Subcutaneous abdominal adipose tissue (tissue), 5 donors: ENCODE measurements at regions not wholly inside any gene's neighbourhood (a gene's known extent, or its start where the extent isn't known, plus 50 kb on each side); places are given as distances from the start of the nearest gene placed in this dataset.
A peak's percentile ranks its signal among the peaks of the same experiment; 100 is the strongest.
"Not testable (repeated sequence)": the region's sequence is repeated elsewhere in the genome, so short reads cannot be mapped to it uniquely, and the experiment has no call there.

Experiments
- H3K27ac ChIP-seq: one replicate; pipeline ENCODE4 v1.7.0; 2013; ENCODE audit warnings: low read depth, mild to moderate bottlenecking, inconsistent platforms, low read length, moderate library complexity
- H3K27me3 ChIP-seq, 5 donors: one replicate each; pipeline ENCODE4 v1.7.0; 2013; ENCODE audit warnings: low read length in 5 of 5, inconsistent platforms in 1 of 5; ENCODE audit not compliant: control insufficient read depth in 5 of 5, insufficient read depth in 4 of 5
- H3K36me3 ChIP-seq, 5 donors: one replicate each; pipeline ENCODE4 v1.7.0; 2013; ENCODE audit warnings: low read length in 5 of 5; ENCODE audit not compliant: control insufficient read depth in 5 of 5, insufficient read depth in 5 of 5
- H3K4me1 ChIP-seq, 5 donors: one replicate each; pipeline ENCODE4 v1.7.0; 2013; ENCODE audit warnings: low read length in 5 of 5, mild to moderate bottlenecking in 3 of 5, moderate library complexity in 1 of 5; ENCODE audit not compliant: control insufficient read depth in 5 of 5, insufficient read depth in 5 of 5
- H3K4me3 ChIP-seq, 5 donors: one replicate each; pipeline ENCODE4 v1.7.0; 2013; ENCODE audit warnings: low read length in 5 of 5, low read depth in 1 of 5
- H3K9ac ChIP-seq, 5 donors: one replicate each; pipeline ENCODE4 v1.7.0; 2013; ENCODE audit warnings: low read length in 5 of 5, mild to moderate bottlenecking in 4 of 5, moderate library complexity in 3 of 5
- H3K9me3 ChIP-seq, 5 donors: one replicate each; pipeline ENCODE4 v1.7.0; 2013; ENCODE audit warnings: low read length in 5 of 5; ENCODE audit not compliant: control insufficient read depth in 5 of 5
- donor health status: healthy.
- donor health status: healthy.
- donor health status: healthy.
- donor health status: healthy.
- donor health status: healthy.

GRCh38 chr18:45342653-45343052 lies 272.6 kb upstream of the SLC14A2 start:
- Histone ChIP-seq H3K4me3 (no peak overlapping the region), H3K27ac (no peak overlapping the region), H3K36me3 (no peaks in the 10 kb centered on the region), H3K9ac (no peak overlapping the region), H3K9me3 (no peaks in the 10 kb centered on the region), H3K27me3 (no peaks in the 10 kb centered on the region), H3K4me1 (no peaks in the 10 kb centered on the region)

GRCh38 chr18:45343365-45343764 lies 271.9 kb upstream of the SLC14A2 start:
- H3K9me3 ChIP-seq: no peaks in the 10 kb centered on the region
- no peak overlapping the region for H3K9ac ChIP-seq
- no peaks in the 10 kb centered on the region for H3K36me3 ChIP-seq
- H3K27me3 ChIP-seq: no peaks in the 10 kb centered on the region
- H3K4me1 ChIP-seq: peaks cover 0 to 1% (median 0%) of the 10 kb centered on the region in 5 donors
- H3K4me3 ChIP-seq: no peak overlapping the region
- no peak overlapping the region for H3K27ac ChIP-seq

DNA sequence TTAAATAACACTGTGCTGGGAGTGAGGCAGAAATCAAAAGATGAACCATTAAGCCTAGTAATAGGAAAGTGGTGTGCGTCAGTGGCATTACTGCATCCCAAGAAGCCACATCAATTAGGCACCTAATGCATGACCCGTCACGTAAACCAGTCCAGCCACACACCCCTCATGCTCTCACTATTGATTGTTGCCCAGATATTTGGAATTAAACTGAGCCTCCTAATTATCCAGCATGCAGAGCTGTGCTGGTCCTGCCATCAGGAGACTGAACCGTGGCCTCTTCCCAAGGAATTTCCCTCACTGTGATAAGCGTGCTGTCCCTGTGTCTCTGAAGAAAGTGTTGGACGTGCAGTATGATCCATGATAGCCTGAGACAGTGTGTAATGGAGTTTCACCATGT lies 270.6 kb upstream of the SLC14A2 start:
- H3K36me3 ChIP-seq, H3K4me3 ChIP-seq, H3K9me3 ChIP-seq: not testable (repeated sequence)

GRCh38 chr18:45349019-45349418 lies 266.3 kb upstream of the SLC14A2 start:
- peak overlapping the region in 1 of 5 donors; percentile 5 for H3K4me3 ChIP-seq
- H3K4me1 ChIP-seq: peaks cover 0 to 17% (median 11%) of the 10 kb centered on the region in 5 donors
- no peaks in the 10 kb centered on the region for H3K27me3 ChIP-seq
- H3K36me3 ChIP-seq: no peaks in the 10 kb centered on the region
- no peak overlapping the region for H3K9ac ChIP-seq
- peak overlapping the region; percentile 9 for H3K27ac ChIP-seq
- no peaks in the 10 kb centered on the region for H3K9me3 ChIP-seq

More for the DNA sequence above, 270.6 kb upstream of the SLC14A2 start:
- peaks cover 0 to 14% (median 11%) of the 10 kb centered on the region in 5 donors for H3K4me1 ChIP-seq
- not testable (repeated sequence) for H3K27ac ChIP-seq, H3K9ac ChIP-seq, H3K27me3 ChIP-seq

GRCh38 chr18:45349467-45349866 lies 265.8 kb upstream of the SLC14A2 start:
- H3K9ac ChIP-seq: no peak overlapping the region
- H3K27me3 ChIP-seq: no peaks in the 10 kb centered on the region
- peaks cover 0 to 17% (median 11%) of the 10 kb centered on the region in 5 donors for H3K4me1 ChIP-seq
- H3K27ac ChIP-seq: peak overlapping the region; percentile 9
- H3K36me3 ChIP-seq: no peaks in the 10 kb centered on the region
- H3K9me3 ChIP-seq: no peaks in the 10 kb centered on the region
- peak overlapping the region in 1 of 5 donors; percentile 22 for H3K4me3 ChIP-seq

DNA sequence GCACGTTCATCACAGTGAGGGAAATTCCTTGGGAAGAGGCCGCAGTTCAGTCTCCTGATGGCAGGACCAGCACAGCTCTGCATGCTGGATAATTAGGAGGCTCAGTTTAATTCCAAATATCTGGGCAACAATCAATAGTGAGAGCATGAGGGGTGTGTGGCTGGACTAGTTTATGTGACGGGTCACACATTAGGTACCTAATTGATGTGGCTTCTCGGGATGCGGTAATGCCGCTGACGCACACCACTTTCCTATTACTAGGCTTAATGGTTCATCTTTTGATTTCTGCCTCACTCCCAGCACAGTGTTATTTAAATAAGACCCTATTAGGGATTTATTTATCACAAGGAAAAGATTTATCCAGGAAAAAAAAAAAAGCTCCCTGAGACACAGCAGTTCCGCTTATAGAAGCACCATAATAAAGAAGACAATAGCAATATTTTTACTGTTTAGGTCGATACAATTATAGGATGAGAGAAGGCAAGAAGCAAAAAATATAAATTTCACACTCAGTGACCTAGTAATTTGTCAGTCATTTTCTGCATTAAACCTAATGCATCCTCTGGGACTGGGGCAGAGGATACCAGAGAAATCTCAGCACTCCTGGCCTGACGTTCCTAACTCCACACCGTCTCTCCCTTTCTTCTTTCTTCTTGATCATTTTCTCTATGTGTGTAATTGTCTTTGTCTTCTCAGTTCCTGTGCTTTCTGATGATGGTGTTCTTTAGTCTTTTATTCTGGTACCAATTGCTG lies 264.7 kb upstream of the SLC14A2 start:
- no peaks in the 10 kb centered on the region for H3K9me3 ChIP-seq
- H3K27me3 ChIP-seq: no peaks in the 10 kb centered on the region
- H3K36me3 ChIP-seq: no peaks in the 10 kb centered on the region
- H3K4me1 ChIP-seq: peaks cover 0 to 19% (median 12%) of the 10 kb centered on the region in 5 donors
- no peak overlapping the region for H3K9ac ChIP-seq
- no peak overlapping the region for H3K27ac ChIP-seq
- H3K4me3 ChIP-seq: no peak overlapping the region

DNA sequence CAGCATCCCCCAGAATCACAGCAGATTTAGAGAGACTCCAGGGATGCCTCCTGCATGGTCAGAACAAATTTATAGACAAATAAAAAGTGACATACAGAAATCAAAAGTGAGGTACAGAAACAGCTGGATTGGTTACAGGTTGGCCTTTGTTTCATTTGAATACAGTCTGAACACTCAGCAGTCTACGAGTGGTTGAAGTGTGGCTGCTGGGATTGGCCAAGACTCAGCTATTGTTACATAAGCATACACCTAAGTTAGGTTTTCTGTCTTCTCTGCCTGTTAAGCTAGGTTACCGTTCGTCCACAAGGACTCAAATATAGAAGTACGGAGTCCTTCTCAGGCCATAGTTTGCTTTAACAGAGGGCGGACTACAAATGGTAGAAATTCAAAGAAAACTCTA lies 262.4 kb upstream of the SLC14A2 start:
- no peaks in the 10 kb centered on the region for H3K9me3 ChIP-seq
- no peak overlapping the region for H3K9ac ChIP-seq
- no peaks in the 10 kb centered on the region for H3K27me3 ChIP-seq
- H3K36me3 ChIP-seq: no peaks in the 10 kb centered on the region
- H3K4me3 ChIP-seq: no peak overlapping the region
- no peak overlapping the region for H3K27ac ChIP-seq
- peaks cover 0 to 27% (median 17%) of the 10 kb centered on the region in 5 donors for H3K4me1 ChIP-seq

GRCh38 chr18:45353530-45353929 lies 261.7 kb upstream of the SLC14A2 start:
- peaks cover 0 to 31% (median 17%) of the 10 kb centered on the region in 5 donors for H3K4me1 ChIP-seq
- H3K9me3 ChIP-seq: no peaks in the 10 kb centered on the region
- H3K27ac ChIP-seq: no peak overlapping the region
- H3K27me3 ChIP-seq: no peaks in the 10 kb centered on the region
- no peaks in the 10 kb centered on the region for H3K36me3 ChIP-seq
- no peak overlapping the region for H3K9ac ChIP-seq
- H3K4me3 ChIP-seq: no peak overlapping the region

GRCh38 chr18:45355944-45356520 lies 259.2 kb upstream of the SLC14A2 start:
- Histone ChIP-seq H3K4me1 (peaks cover 2 to 41% (median 21%) of the 10 kb centered on the region in 5 donors), H3K27me3 (no peaks in the 10 kb centered on the region), H3K27ac (peak overlapping the region; percentile 24), H3K36me3 (no peaks in the 10 kb centered on the region), H3K4me3 (no peak overlapping the region), H3K9ac (peak overlapping the region in 2 of 5 donors; percentile 13 to 26), H3K9me3 (no peaks in the 10 kb centered on the region)

DNA sequence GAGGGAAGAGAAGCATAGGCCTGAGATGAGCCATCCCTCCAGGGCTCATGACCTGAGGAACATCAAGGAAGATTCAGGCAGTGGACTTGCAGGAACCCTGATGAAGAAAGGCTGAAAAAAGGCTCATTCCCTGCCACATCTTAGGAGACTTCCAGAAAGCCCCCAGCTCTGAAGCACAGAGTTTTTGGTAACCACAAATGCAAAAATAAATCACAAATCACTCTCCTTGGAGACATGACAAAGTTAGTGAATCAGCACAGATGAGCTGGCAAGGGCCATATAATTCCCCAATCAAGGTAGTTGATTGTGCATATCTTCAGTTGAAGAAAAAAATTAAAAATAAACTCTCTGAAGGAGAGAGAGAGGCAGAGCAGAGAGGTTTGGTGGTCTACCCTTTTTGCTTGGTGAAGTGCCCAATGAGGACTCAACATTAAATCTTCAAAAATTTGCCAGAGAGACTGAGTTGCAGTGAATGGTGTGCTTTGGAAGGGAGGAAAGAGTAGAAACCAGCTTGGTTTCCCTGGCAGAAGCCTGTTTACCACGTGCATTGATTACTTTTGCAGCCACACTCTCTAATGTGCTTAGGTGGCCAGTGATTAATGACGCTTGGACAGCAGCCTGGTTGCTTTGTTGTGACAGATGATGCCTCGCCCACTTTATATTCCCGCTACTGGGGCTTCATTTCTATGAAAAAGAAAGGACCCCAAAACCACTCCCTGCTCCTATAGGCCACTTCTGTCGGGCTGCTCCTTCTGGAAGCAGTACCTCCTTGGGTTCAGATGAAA lies 257.4 kb upstream of the SLC14A2 start:
- Histone ChIP-seq H3K27ac (peak overlapping the region; percentile 83), H3K9ac (no peak overlapping the region), H3K4me3 (no peak overlapping the region), H3K36me3 (no peaks in the 10 kb centered on the region), H3K27me3 (no peaks in the 10 kb centered on the region), H3K4me1 (peaks cover 7 to 56% (median 31%) of the 10 kb centered on the region in 5 donors), H3K9me3 (no peaks in the 10 kb centered on the region)
